ENCODE measurements at regions not wholly inside any gene's neighbourhood (a gene's known extent, or its start where the extent isn't known, plus 50 kb on each side); places are given as distances from the start of the nearest gene placed in this dataset.

DNA sequence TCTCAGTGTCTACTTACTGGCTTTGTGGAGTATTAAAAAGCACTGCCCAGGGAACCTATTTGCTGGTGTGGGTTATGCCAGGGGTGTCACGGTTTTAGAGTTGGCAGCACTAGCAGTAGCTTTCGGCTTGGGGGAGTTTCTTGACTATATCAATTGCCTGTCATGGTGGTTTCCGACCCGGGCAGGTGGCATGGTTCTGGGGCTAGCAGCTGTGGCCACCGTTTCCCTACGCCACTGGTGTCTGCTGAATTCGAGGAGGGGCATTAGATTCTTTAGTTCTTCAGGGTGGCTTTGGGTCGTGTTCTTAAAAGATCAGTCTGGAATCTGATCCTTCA, 55.6 kb upstream of the FOXC1 start:
- DNase-seq = no peak

DNA sequence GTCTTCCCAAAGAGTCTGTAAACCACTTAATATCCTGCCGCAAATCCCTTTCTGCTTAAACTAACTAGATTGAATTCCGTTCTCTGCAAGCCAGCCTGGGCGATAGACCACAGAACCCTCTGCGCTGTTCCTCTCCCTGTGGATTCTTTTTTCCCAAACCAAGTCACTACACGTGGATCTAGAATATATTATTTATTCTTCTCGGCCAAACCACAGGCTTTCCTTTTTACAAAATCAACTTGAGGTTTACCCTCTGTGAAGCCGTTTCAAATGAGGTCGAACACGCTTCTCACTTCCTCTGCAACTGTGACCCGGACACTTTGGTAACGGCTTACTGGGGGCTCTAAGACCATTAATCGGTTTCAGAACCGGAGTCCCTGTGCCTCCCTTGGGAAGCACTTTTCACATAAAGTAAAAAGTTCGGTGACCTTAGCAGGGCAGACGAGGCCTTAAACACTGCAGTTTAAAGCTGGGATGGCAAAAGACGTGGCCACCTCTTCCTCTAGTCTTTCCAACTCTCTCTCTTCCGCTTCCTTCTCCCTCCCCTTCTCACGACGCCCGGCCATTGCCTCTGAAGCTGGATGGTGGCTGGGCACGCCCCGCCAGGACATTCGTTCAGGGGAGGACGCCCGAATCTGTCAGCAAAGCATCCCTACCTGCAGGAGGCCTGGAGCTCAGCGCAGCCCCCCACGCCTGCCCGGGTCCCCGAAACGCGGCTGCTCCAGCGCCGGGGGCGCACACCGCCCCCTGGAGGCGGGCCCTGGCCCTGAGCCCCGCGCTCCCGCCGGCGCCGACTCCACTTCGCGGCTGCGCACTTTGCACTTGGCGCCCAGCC, 55.0 kb upstream of the FOXC1 start:
- DNase-seq = peak; percentile 31 to 66

DNA sequence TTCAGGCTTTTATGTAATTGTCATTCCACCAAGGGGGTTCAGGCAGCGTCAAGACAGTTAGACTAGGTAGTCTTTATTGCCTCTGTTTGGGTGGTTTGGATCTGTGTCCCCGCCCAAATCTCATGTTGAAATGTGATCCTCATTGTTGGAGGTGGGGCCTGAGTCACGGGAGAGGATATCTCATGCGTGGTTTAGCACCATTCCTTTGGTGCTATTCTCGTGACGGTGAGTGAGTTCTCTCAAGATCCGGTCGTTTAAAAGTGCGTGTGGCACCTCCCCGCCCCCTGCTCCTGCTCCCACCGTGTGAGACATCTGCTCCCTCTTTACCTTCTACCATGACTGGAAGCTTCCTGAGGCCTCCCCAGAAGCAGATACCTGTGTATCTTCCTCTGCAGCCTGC, 51.3 kb upstream of the FOXC1 start:
- no peak for DNase-seq
